GM18870 (cell line): ENCODE measurements at regions not wholly inside any gene's neighbourhood (a gene's known extent, or its start where the extent isn't known, plus 50 kb on each side); places are given as distances from the start of the nearest gene placed in this dataset.
A peak's percentile ranks its signal among the peaks of the same experiment; 100 is the strongest.

ENCODE experiments used
- ATAC-seq: cut with Tn5 transposase; IDR thresholded peaks from one replicate; pipeline ENCODE4 v1.9.1; 2021; ENCODE audit warnings: moderate library complexity; ENCODE audit not compliant: unreplicated experiment

DNA sequence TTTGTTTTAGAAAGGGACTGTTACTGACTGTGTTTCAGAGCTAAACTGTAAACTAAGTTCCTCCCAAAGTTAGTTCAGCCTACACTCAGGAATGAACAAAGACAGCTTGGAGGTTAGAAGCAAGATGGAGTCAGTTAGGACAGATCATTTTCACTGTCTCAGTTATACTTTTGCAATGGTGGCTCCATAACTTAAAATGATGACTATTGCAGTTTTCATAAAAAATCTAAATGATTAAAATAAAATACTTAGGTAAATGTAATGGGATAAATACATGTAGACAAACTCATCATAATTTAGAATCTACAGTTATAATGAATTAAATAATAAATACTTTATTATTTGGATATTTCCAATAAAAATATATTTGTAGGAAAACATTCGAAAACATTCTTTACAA, 590.6 kb downstream of the EPHA7 start:
- no peak for ATAC-seq

DNA sequence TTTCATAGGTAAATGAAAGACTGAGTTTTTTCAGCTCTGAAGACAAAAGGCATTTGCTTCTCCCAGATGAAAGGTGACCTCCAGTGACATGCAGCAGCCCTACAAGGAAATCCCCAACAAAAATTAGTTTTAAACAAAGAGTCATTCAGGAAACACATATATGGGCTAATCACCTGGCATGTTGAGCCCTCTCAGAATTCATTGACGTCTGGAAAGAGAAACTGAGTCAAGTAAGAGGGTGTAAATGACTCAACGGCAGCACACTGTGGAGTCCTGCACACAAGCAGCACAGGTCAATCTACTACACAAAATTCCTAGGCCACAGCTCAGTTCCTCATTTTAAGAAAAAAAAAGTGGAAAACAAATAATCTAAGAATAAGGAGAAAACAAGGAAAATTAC, 592.3 kb downstream of the EPHA7 start:
- ATAC-seq, result no peak

DNA sequence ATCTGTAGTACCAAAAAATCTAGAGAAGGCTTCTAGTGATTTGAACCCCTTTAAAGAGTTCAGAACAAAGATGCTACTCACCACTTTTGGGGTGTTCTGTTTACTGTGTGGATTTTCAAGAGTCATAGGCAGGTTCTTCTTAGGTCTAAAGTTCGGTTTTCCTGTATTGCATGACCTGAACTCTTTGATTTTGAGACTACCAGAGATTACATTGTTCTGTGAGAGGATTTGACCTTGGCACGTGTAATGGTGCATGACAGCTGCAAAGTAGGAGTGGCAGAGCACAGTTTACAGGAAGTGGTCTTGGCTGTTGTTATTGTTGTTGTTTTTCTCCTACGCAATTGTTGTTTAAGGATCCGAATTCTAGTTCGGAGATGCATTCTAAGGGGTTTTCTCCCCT, 592.7 kb downstream of the EPHA7 start:
- no peak for ATAC-seq

DNA sequence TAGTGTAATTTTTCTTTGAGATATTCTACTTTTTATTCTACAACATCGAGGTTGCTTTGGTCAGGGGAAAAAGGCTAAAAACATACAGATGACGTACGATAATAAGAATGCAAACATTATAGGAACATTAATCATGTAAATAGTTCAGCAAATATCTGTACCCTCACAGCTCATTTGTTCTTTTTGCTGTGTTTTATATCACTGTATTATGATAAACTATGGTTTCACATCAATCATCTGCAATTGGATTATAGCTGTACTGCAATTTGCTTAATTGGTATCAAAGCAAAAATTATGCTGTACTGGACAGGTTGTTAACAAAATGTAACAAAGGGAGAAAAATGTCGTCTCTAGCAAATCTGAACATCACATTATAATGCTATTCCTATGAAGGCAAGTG, 597.1 kb downstream of the EPHA7 start:
- ATAC-seq, result no peak

DNA sequence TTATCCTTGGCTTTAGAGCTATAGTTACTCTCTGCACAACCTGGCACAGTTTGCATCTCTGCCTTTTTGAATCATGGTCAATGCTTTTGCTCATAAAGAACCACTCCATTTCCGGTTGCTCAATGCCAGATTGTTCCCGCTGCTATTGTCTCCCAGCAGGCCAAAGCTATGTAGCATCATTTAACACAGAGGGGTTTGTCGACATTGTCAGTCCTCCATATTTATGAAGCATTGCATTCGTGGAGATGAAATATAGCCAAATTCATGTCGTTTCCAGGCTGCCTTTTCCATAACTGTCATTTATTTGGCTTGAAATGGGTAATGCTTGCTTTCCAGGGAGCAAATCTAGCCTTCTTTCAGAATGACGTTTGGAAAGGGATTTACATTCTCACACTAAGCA, 598.8 kb downstream of the EPHA7 start:
- no peak for ATAC-seq

DNA sequence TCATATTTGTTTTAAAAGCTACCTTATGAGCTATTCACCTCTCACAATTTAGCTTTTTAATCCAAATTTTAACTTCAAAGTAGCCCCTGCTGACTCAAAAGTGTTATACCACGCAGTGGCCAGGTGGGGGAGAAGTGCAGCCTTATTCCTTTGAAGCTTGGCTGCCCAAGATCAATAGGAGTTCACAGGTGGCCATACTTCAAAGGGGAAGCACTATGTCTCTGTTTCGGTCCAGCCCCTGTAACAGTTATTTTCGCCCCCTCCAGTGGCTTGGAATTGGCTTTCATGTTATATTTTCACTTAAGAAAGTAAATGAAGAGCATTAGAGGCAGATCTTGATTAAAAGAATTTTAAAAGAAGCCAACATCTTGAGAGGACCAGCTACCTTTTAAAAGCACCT, 608.4 kb downstream of the EPHA7 start:
- peak; percentile 94 for ATAC-seq

DNA sequence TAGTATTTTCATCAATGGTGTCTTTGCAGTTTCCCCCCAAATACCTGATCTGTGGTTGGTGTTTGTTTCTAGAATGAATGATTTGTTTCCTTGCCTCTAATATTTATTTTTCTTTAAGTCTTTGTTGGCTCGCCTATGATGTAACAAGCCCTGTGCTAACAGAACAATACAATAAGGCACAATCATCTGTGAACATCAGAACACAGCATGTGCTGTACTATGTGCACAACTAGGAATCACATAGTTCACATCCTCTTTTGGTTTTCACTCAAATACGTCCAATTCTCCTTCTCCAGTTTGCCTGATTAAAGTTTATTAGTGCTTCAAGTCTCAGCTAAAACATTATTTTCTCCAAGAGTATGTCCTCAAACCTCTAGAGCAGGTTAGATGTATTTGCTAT, 613.1 kb downstream of the EPHA7 start:
- no peak for ATAC-seq

DNA sequence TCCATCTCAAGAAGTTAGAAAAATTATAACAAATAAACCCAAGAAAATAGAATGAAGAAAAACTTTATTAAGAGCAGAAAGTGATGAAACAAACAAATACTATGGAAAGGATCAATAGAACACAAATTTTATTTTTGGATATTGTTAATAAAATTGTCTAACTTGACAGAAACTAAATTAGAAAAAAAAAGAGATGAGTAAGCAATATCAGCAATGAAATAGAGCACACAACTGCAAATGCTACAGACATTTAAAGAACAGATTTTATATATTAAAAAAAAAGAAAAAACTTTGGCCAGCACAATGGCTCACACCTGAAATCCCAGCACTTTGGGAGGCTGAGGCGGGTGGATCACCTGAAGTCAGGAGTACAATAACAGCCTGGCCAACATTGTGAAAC, 628.0 kb downstream of the EPHA7 start:
- no peak for ATAC-seq

DNA sequence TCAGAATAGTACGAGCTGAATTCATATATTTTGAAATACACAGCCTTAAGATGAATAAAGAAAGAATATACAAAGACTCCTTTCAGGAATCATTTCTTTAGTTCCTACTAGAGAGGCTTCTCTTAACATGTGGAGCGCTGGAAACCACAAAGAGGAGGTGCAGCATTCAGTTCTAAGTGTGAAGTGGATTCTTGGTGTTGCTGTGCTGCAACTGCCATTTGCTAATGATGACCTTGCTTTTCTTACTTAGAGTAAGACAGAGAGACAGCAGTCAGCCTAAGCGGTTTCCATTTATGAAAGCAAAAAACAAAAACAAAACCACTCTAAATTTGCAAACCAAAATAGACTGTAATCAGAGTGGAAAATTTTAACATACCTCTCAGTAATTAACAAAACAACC, 629.0 kb downstream of the EPHA7 start:
- no peak for ATAC-seq

DNA sequence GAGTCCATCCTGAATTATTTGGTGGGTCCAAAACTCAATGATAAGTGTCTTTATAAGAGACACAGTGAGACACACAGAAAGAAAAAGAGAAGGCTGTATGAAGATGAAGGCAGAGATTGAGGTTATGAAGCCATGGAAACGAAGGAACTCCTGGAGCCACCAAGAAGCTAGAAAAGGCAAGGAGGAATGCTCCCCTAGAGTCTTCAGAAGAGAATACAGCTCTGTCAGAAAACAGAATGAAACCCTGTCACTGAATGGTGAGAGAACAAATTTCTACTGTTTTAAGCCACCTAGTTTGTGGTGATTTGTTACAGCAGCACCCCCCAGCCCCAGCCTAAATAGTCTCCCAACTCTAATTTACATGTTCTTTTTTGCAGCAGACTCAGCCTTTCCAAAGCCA, 635.1 kb downstream of the EPHA7 start:
- no peak for ATAC-seq

DNA sequence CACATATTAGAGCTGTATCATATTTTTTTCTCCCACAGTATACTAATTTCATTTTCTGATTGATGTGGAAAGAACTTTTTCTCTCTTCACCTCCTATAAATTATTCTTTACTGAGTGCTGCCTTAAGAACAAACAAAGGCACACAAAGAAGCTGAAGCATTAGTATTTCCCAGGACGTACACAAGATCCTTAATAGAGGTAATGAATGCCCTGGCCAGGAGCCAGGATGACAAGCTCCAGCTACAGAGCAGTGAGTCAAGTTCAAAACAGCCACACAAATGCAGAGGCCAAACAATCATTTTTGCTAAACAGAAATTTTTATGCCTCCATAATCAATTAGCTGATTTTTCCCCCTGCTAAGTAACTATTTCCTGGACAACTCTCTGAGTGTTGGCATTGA, 639.6 kb downstream of the EPHA7 start:
- ATAC-seq, result no peak

DNA sequence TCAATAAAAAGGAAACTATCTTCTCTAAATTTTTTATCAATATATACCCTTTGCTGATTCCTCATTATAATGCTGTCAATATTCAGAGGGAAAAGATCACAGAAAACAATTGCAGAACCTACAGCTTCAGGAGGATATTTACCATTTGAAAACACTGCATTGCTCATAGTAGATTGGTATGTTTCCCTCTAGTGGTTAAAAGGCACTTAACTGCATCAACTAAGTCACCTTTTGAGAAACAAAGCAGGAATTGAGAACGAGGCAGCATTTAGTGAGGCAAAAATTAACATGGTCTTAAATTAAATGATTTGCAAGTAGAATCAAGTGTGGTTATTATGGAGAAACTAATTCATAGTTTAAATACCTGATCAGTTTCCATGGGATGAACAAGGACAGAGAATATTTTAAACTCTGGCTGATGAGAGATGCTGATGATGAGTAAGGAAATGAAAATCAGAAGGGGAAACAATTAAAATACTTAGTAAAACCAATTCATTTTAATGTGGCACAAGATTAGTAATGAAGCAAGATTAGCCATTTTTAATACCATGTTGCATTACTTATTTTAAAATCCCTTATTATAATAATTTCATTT, 642.1 kb downstream of the EPHA7 start:
- ATAC-seq, result no peak

DNA sequence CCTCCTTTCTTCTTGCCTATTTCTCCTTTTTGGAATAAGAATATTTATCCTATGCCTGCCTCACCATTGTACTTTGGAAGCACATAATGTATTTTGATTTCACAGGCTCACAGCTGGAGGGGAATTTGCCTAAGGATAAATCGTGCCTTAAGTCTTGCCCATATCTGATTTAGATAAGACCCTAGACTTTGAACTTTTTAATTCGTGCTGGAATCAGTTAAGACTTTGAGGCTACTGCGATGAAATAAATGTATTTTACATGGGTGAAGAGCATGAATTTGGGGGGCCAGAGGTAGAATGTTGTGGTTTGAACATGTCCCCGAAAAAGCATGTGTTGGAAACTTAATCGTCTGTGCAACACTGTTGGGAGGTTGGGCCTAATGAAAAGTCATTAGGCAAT, 648.8 kb downstream of the EPHA7 start:
- ATAC-seq, result no peak

DNA sequence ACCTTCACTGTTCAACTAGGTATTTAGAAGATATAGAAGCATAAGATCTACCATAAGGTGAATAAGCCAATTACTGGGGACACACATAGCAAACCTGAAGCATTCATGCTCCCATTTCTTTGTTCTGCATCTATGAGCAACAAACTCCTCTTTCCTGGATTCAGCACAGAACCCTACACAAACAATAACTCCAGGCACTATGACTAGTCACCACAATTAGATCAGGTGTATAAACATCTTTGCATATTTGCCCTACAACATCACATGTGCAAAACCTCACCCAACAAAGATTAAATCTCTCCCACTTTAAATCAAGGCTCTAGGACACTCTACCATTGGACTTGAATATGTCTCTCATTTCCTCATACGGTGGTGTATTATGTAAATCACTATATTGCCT, 652.3 kb downstream of the EPHA7 start:
- no peak for ATAC-seq

DNA sequence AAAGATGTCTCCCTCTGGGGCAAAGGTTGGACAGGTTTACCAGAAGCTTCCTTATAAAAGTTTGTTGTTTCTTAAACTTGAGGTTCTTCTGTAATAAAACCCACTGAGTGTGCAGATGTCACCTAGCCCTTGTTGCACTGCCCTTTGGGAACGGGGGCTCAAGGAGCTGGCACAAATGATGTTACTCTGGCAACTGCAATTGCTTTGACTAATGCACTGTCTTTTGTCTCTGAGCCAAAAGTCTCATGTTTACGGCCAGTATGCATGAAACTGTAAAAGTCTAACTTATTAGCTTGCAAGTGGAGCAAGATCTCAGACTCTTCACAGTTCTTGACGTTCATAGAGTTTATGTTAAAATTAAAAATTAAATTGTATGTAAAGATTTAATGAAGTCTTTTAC, 655.7 kb downstream of the EPHA7 start:
- ATAC-seq, result no peak

DNA sequence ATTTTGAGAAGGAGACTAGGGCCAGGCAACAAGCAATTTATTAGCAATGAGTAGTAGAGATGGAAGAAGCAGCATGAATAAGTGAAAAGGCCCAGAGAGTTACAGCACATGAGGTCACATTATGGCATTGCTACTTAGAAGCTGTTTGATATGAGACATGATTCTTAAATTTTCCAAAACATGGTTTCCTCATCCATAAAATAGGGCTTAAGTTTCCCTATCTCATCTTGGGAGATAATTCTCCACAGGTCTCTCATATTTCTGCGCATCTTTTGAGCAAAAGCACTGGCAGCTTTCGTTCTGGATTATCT, 656.1 kb downstream of the EPHA7 start:
- no peak for ATAC-seq

DNA sequence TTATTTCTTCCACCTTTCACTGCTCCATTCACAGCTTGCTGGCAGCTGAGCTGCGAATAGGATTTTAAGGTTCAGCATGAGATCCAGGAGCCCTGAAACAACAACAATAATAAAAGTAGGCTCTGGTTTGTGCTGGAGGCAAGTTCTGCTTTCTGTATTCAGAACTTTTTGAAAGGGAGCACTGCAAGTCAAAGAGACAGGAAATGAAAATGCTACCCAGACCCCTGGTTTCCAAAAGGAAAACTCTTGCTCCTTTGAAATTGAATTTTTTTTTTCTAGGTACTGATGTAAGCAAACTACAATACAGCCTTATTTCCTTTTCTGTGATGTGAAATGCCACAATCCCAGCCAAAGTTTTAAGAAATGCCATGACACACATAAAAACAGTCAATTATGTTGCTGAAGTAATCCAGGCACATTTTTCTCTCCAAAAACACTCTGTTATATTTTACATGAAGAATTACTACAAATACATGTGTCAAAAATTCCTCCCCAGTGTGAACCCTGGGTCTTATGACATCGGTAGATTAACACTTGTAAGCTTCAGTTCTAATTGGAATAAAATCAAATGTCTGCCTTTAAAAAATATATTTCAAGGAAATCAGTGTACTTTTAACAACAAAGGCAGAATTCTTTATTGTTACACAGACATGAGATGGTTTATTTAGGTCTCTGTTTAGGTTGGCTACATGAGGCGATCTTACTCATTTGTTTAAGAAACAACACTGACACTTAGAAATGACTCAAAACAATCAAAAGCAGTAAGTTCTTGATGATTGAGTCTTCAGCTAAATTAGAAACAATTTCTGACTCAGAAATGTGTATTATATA, 656.7 kb downstream of the EPHA7 start:
- no peak for ATAC-seq

DNA sequence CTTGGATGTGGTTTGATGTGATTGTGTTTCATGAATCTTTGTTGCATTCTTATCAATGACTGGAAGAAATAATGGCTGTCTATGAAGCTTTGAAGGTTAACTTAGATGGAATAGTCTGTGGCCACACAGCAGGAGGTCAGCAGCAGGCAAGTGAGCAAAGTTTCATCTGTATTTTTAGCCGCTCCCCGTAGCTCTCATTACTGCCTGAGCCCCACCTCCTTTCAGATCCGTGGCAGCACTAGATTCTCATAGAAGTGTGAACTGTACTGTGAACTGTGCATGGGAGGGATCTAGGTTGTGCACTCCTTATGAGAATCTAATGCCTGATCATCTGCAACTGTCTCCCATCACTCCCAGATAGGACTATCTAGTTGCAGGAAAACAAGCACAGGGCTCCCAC, 660.2 kb downstream of the EPHA7 start:
- no peak for ATAC-seq

DNA sequence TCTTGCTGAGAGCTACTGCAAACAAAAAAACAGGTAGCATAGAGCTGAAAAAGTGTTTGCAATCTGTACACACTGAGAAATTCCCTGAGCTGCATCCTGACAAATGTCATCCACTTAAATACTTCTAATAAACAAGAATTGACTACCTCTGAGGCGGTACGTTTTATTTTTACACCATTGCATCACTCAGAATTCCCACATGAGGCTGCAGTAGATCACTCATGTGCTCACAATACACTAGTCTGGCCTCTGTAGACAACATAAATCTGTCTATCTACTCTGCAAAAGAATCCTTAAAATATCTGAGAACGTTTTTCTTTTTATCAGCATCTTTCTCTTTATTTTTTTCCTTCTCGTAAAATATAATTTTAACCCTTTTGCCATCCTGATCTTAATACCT, 661.4 kb downstream of the EPHA7 start:
- ATAC-seq, result no peak

DNA sequence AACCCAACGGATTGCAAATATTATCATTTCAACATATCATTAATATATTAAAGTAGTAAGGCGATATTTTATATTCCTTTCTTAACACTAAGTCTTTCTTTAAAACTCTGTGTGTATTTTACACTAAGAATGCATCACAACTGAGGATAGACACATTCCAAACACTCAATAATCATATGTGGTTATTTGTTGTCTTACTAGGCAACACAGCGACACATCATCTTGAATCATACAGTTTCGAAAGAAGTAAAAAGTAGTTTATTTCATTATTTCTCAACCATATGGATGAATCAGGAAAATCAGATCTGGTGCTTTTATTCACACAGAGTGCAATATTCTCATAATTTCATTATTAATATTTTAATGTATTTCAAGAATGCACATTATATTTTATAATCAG, 662.4 kb downstream of the EPHA7 start:
- no peak for ATAC-seq

DNA sequence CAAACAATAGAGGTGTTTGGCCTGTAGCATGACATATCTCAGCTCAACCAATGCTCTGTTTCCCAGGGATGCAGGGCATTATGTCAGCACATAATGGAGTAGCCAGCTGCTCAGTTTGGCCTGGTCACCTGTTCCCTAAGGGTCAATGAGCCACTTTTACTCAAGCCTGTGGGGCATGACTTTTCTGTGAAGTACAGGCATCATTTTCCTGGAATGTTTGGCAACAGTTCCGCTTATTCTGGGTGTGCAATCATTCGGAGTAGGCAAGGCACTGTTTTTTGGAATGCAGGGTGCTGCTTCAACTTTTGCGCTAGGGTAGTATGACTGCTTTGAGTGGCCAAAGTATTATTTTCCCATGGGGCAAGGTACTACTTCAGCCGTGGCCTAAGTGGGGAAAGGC, 665.4 kb downstream of the EPHA7 start:
- no peak for ATAC-seq

DNA sequence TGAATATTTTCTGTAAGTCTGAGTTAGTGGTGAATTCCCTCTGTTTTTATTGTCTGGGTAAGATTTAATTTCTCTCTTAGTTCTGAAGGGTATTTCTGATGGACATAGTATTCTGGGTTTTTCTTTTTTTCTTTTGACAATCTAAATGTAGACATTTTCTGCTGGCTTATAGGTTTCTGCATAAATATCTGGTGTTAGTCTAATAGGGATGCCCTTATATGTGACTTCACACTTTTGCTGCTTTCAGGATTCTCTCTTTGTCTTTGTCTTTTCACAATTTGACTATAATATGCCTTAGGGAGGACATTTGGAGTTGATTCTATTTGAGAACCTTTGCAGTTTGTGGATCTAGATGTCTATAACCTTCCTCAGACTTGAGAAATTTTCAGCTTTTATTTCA, 667.2 kb downstream of the EPHA7 start:
- no peak for ATAC-seq

DNA sequence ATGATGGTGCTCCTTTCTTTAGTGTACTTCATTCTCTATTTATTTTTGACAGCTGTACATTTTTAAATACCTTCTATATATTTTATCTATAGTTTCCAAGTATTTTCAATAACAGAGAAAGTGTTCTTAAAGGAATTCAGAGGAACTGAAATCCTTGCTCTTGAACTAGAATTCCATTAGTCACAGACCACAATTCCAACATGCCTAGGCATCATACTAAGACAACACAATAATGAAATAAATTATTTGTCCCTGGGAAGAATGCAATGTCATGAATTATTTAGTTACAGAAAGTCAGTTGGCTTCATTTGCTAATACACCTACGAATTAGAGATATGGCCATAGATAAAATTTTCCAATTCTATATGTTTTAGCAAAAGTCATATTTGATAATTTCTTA, 671.2 kb downstream of the EPHA7 start:
- no peak for ATAC-seq
